Neutrophil (primary cell): ENCODE measurements at regions not wholly inside any gene's neighbourhood (a gene's known extent, or its start where the extent isn't known, plus 50 kb on each side); places are given as distances from the start of the nearest gene placed in this dataset.

Experiments
- H3K27ac ChIP-seq: fragments of 200-600 bp; sonication (generic); 2 replicates; pipeline ENCODE4 v1.5.1; 2016; ENCODE audit warnings: mild to moderate bottlenecking, moderate library complexity
- H3K27me3 ChIP-seq: fragments of 200-600 bp; sonication (generic); 2 replicates; pipeline ENCODE4 v1.6.0; 2016; ENCODE audit warnings: mild to moderate bottlenecking
- H3K36me3 ChIP-seq: fragments of 200-600 bp; sonication (generic); 2 replicates; pipeline ENCODE4 v1.5.1; 2017
- H3K4me1 ChIP-seq, 2 experiments: fragments of 200-600 bp in 1 of 2; sonication (generic) in 1 of 2; 1 replicate in 1 of 2; 2 replicates in 1 of 2; pipeline versions ENCODE4 v1.5.1 to v1.6.1; 2013 to 2016; ENCODE audit warnings: low read depth in 1 of 2, low read length in 1 of 2, mild to moderate bottlenecking in 1 of 2, moderate library complexity in 1 of 2; ENCODE audit not compliant: control insufficient read depth in 1 of 2, insufficient read depth in 1 of 2
- H3K4me3 ChIP-seq, 2 experiments: fragments of 200-600 bp in 1 of 2; sonication (generic) in 1 of 2; 1 replicate in 1 of 2; 2 replicates in 1 of 2; pipeline ENCODE4 v1.5.1; 2013 to 2016; ENCODE audit warnings: low read depth in 1 of 2, low read length in 1 of 2, mild to moderate bottlenecking in 1 of 2, moderate library complexity in 1 of 2
- H3K9me3 ChIP-seq: fragments of 200-600 bp; sonication (generic); 2 replicates; pipeline ENCODE4 v1.5.1; 2016
- CTCF ChIP-seq: fragments of 200-600 bp; sonication (generic); IDR thresholded peaks from 2 replicates; pipeline ENCODE4 v1.5.1; 2016; ENCODE audit warnings: antibody characterized with exemption

GRCh38 chr10:71072823-71073210 lies 139.6 kb upstream of the UNC5B start:
- H3K36me3 ChIP-seq = no peaks in the 10 kb centered on the region
- no peaks in the 10 kb centered on the region for H3K4me1 ChIP-seq
- no peak overlapping the region for H3K4me3 ChIP-seq
- H3K27ac ChIP-seq = no peak overlapping the region
- no peaks in the 10 kb centered on the region for H3K9me3 ChIP-seq
- TF ChIP-seq CTCF = no peak
- H3K27me3 ChIP-seq = no peaks in the 10 kb centered on the region

DNA sequence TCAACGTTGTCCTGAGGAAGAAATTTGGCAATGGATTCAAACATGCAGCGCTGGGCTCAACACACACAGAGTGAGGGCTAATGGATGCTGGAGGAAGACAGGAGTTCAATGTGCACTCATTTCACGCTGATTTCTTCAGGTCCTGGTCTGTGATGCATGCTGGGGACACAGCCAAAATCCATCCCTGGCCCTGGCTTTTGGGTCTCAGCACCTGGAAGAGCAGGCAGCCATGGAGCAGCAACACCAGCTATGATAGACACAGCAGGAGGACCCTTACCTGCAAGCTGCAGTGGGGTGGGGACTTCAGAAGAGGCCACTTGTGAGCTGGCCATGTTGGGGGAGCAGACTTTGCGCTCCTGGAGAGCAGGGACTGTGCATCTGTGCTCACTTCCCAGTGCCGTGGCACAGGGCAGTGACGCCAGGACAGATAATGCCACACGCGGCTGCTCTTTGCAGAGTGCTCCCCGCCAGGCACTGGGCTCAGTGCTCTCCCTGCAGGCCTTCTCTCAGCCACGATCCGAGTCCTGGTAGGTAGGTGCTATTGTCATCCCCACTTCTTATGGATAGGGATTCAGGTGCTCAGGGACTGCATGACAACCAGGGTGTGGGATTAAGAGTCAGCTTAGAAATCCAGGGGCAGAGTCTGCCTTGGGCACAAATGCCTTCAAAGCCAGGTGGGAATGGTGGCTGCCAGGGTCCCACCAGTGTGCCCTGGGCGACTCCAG lies 138.8 kb upstream of the UNC5B start:
- no peak overlapping the region for H3K4me3 ChIP-seq
- H3K4me1 ChIP-seq = no peaks in the 10 kb centered on the region
- no peaks in the 10 kb centered on the region for H3K36me3 ChIP-seq
- TF ChIP-seq CTCF = no peak
- no peak overlapping the region for H3K27ac ChIP-seq
- no peaks in the 10 kb centered on the region for H3K9me3 ChIP-seq
- H3K27me3 ChIP-seq = no peaks in the 10 kb centered on the region

DNA sequence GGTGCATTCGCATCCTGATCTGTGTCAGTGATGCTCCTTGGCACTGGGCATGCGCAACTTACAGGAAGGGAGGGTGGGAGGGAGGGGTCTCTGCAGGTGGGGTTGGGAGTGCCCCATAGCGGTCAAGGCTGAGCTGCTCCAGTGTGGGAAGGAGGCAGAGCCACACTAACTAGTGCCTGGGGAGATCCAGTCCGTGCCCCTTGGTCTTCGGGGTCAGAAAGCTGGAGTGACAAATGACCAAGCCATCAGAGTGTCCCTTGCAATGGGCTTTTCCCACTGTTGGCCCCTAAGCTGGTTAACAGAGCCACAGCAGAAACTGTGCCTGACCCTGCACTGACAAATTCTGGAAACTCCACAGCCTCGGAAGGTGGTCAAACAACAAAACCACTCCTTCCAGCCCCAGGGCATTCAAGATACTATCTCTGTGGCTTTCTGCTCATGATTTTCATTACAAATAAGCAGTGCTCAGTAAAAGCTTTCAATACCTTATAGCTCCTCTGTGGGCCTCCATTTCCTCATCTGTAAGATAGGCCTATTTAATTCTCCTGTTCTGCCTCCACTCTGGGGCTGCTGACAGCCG lies 138.1 kb upstream of the UNC5B start:
- Histone ChIP-seq H3K27me3 (no peaks in the 10 kb centered on the region), H3K9me3 (no peaks in the 10 kb centered on the region), H3K4me1 (no peaks in the 10 kb centered on the region), H3K27ac (no peak overlapping the region), H3K36me3 (no peaks in the 10 kb centered on the region), H3K4me3 (no peak overlapping the region)
- TF ChIP-seq CTCF = no peak

DNA sequence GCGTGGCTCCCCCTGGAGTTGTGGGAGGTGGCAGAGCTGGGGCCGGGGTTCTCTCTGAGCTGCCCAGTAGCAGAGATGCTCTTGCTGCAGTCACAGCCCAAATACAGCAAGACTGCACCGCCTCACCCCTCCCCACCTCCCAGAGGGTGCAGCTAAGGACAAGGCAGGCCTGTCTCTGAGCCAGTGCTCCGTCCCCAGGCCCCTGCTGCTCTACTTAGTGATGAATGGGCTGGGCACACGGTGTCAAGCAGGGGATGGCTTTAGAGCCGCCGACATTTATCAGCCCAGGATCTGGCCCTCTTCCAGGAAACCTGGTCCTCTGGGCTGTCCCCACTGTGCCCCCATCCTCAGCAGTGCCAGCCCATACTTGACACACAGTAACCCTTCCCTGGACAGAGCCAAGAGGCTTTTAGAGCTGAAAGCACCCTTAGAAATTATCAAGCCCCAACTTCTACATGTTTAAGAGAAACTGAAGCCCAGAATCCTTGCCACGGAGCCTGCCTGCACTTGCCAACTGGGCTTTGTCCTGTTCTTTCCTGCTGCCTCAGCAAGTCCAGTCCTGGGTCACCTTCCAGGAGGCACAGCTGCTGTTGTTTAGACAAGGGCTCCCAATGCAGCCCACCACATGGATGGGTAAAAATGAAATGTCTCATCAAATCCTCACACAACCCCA lies 137.1 kb upstream of the UNC5B start:
- no peaks in the 10 kb centered on the region for H3K4me1 ChIP-seq
- H3K4me3 ChIP-seq = no peak overlapping the region
- no peaks in the 10 kb centered on the region for H3K9me3 ChIP-seq
- no peak for TF ChIP-seq CTCF
- H3K27me3 ChIP-seq = no peaks in the 10 kb centered on the region
- H3K36me3 ChIP-seq = no peaks in the 10 kb centered on the region
- no peak overlapping the region for H3K27ac ChIP-seq

DNA sequence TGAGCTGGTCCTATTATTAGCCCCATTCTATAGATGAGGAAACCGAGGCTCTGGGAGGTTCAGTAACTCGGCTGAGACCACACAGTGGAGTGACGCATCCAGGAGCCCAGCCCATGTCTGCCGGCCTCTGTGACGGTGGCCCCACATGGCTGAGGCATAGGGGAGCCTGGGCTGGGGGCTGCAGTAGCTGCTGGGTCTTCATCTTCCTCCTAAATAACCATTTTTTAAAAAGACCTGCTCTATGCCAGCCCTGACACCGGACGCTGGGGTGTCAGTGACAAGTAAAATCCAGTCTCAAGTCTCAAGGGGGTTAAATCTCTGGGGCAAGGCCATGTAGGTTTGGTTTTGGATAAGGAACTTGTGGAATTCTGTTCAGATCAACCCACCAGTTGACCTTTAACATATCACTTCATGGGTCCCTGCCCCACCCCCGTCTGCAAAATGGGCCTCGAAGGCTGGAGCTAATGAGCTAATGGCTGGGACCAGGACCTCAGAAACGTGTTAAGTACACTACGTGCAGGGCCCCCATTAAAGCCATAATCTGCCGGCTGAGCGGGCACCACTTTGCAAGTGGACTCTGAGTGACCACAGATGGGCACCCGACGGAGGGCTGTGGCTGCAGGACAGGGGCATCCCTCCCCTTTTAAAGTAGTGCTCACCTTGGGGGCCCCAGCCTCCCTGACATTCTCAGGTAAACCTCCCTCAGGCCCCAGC lies 136.5 kb upstream of the UNC5B start:
- no peak overlapping the region for H3K27ac ChIP-seq
- no peaks in the 10 kb centered on the region for H3K27me3 ChIP-seq
- no peaks in the 10 kb centered on the region for H3K9me3 ChIP-seq
- no peaks in the 10 kb centered on the region for H3K4me1 ChIP-seq
- no peaks in the 10 kb centered on the region for H3K36me3 ChIP-seq
- H3K4me3 ChIP-seq = no peak overlapping the region
- TF ChIP-seq CTCF = no peak
